SKM-1 treated with dmso at 0.1 percent for 144 hours (cell line): ENCODE measurements at regions not wholly inside any gene's neighbourhood (a gene's known extent, or its start where the extent isn't known, plus 50 kb on each side); places are given as distances from the start of the nearest gene placed in this dataset.

Experiments
- DNase-seq: peaks from one replicate; lab custom pipeline; 2025; ENCODE audit not compliant: unreplicated experiment; lab: John Stamatoyannopoulos, UW

GRCh38 chr3:117910820-117911521, 1123.7 kb downstream of the IGSF11 start:
- no peak for DNase-seq

GRCh38 chr3:117912352-117912751, 1122.3 kb downstream of the IGSF11 start:
- DNase-seq, result no peak

- no peak for DNase-seq
Measured at GRCh38 chr3:117914540-117915100, 1120.0 kb downstream of the IGSF11 start.

GRCh38 chr3:117916839-117917238, 1117.8 kb downstream of the IGSF11 start:
- no peak for DNase-seq

GRCh38 chr3:117919621-117920020, 1115.0 kb downstream of the IGSF11 start:
- DNase-seq, result no peak

- no peak for DNase-seq
Measured at GRCh38 chr3:117920253-117920898, 1114.3 kb downstream of the IGSF11 start.

- no peak for DNase-seq
Measured at GRCh38 chr3:117921411-117921810, 1113.2 kb downstream of the IGSF11 start.

- DNase-seq, result no peak
Measured at GRCh38 chr3:117922039-117922438, 1112.6 kb downstream of the IGSF11 start.

GRCh38 chr3:117926819-117927218, 1107.8 kb downstream of the IGSF11 start:
- DNase-seq, result no peak

GRCh38 chr3:117927825-117928224, 1106.8 kb downstream of the IGSF11 start:
- no peak for DNase-seq

GRCh38 chr3:117928836-117929235, 1105.8 kb downstream of the IGSF11 start:
- no peak for DNase-seq

- DNase-seq, result no peak
Measured at GRCh38 chr3:117932441-117932840, 1102.2 kb downstream of the IGSF11 start.

- DNase-seq, result no peak
Measured at GRCh38 chr3:117936159-117936558, 1098.5 kb downstream of the IGSF11 start.

- DNase-seq, result no peak
Measured at GRCh38 chr3:117938974-117939373, 1095.7 kb downstream of the IGSF11 start.

GRCh38 chr3:117939425-117940027, 1095.1 kb downstream of the IGSF11 start:
- no peak for DNase-seq

GRCh38 chr3:117941015-117941414, 1093.6 kb downstream of the IGSF11 start:
- no peak for DNase-seq

- no peak for DNase-seq
Measured at GRCh38 chr3:117941756-117942155, 1092.9 kb downstream of the IGSF11 start.

GRCh38 chr3:117954131-117954530, 1080.5 kb downstream of the IGSF11 start:
- DNase-seq, result no peak

- DNase-seq, result no peak
Measured at GRCh38 chr3:117955196-117955595, 1079.5 kb downstream of the IGSF11 start.

GRCh38 chr3:117958027-117958426, 1076.6 kb downstream of the IGSF11 start:
- DNase-seq, result no peak

- no peak for DNase-seq
Measured at GRCh38 chr3:117962750-117963149, 1071.9 kb downstream of the IGSF11 start.

GRCh38 chr3:117963858-117964257, 1070.8 kb downstream of the IGSF11 start:
- DNase-seq, result no peak
